GM18951 (cell line): ENCODE measurements at regions not wholly inside any gene's neighbourhood (a gene's known extent, or its start where the extent isn't known, plus 50 kb on each side); places are given as distances from the start of the nearest gene placed in this dataset.

Experiments used
- POLR2A ChIP-seq: IDR thresholded peaks from 4 replicates; pipeline ENCODE4 v1.6.1; 2011; ENCODE audit warnings: mild to moderate bottlenecking; ENCODE audit not compliant: insufficient read length, insufficient read depth; ENCODE audit errors: extremely low read depth
- in situ Hi-C: fragments of 300-500 bp; cut with MboI; formaldehyde crosslinking; loops from one replicate; pipeline ENCODE4 v1.12.0; 2022; ENCODE audit warnings: low sequenced_read_pairs, mixed read lengths, inconsistent platforms; ENCODE audit not compliant: unreplicated experiment

DNA sequence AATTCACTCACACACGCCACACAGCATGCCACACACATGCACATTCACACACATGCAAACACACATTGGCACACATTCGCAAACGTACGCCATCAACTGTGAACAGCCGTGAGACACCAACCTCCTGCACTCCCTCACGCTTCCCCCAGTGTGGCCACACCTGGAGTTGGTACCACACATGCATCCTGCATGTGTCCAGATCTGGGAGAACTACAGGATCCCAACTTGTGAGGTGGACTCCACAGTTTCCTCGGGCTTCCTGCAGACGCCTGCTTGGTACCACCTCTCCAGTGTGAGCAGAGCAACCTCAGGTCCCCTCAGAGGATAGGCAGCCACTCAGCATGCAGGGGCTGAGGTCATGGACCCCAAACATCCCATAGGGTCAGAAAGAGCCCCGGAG is 239.0 kb downstream of the EIPR1 start:
- in situ Hi-C loops, result no loop called here
- no peak for TF ChIP-seq POLR2A

DNA sequence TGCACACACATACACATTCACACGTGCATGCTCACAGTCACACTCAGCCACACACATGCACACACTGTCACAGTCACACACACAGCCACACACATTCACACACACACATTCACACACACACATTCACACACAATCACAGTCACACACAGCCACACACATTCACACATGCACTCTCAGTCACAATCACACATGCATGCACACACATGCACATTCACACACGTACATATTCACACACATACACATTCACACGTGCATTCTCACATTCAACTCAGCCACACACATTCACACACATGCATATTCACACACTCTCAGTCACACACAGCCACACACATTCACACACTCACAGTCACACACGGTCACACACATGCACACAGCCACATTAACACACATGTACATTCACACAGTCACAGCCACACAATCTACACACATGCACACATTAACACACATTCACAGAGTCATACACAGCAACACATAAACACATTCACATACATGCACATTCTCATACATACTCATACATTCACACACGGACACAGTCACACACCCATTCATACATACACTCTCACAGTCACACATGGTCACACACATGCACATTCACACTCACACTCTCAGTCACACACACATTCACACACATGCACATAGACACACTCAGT is 239.8 kb downstream of the EIPR1 start:
- no peak for TF ChIP-seq POLR2A

DNA sequence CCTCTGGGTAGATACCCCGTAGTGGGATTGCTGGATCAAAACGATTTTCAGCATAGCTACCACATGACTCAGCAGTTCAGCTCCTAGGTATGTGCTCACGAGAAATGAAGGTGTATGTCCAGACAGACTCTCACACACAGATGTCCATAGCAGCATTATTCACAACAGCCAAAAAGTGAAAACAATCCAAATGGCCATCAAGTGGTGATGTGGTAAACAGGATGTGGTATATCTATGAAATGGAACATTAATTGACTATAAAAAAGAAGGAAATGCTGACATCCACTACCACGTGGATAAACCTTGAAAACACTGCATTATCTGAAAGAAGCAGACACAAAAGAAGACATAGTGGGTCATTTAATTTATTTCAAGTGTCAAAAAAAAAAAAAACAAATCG is 241.9 kb downstream of the EIPR1 start:
- TF ChIP-seq POLR2A, result no peak
- in situ Hi-C loops, result no loop called here

More for the DNA sequence above, 239.8 kb downstream of the EIPR1 start:
- in situ Hi-C loops, result no loop called here

DNA sequence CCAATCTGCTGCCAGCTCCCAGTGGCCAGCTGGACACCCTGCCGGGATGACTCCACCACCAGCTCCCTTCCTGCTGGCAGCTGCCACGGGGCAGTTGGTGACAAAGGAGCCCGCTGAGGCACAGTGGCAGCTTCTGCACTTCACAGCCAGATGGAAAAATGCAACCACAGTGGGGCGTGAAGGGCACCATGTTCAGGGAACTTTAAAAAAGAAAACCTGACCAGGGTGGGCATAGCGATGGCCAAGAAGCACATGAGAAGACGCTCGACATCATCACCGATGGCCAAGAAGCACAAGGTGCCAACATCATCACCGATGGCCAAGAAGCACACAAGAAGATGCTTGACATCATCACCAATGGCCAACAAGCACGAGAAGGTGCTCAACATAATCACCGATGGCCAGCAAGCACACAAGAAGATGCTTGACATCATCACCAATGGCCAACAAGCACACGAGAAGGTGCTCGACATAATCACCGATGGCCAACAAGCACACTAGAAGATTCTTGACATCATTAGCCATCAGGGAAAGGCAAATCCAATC is 243.5 kb downstream of the EIPR1 start:
- in situ Hi-C loops, result no loop called here
- no peak for TF ChIP-seq POLR2A

DNA sequence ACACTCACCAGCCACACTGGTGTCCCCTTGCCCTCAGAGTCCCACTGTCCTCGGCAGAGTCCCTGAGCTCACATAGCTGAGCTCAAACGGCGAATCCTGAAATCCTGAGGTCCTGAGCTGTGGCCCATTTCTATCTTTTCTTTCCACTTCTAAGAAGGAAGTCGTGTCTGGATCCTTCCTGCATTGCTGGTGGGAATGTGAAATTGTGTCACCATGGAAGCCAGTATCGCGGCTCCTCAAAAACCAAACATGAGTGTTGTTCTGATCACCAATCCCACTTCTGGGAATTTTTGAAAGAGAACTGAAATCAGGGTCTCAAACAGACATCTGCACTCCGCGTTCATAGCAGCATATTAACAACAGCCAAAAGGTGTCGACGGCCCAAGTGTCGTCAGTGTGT is 244.7 kb downstream of the EIPR1 start:
- in situ Hi-C loops, result no loop called here
- TF ChIP-seq POLR2A, result no peak

DNA sequence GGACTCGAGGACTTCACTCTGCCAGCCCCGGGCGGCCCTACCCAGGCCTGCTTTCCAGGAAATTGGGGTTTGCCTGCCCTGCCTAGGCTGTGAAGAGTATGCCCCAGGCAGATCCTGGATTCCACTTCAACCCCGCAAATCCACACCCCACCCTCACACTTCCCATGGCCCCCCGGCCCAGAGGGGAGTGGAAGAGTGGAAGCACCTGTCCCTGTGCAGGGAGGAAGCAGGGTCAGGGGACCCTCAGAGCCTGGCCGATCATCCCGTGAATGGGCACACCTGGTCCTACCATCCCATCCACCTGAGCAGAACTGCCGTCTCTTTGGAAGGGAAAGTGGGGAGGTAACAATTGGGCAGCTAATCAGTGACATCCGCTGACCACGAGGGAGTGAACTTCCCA is 245.2 kb downstream of the EIPR1 start:
- in situ Hi-C loops, result no loop called here
- TF ChIP-seq POLR2A, result no peak

DNA sequence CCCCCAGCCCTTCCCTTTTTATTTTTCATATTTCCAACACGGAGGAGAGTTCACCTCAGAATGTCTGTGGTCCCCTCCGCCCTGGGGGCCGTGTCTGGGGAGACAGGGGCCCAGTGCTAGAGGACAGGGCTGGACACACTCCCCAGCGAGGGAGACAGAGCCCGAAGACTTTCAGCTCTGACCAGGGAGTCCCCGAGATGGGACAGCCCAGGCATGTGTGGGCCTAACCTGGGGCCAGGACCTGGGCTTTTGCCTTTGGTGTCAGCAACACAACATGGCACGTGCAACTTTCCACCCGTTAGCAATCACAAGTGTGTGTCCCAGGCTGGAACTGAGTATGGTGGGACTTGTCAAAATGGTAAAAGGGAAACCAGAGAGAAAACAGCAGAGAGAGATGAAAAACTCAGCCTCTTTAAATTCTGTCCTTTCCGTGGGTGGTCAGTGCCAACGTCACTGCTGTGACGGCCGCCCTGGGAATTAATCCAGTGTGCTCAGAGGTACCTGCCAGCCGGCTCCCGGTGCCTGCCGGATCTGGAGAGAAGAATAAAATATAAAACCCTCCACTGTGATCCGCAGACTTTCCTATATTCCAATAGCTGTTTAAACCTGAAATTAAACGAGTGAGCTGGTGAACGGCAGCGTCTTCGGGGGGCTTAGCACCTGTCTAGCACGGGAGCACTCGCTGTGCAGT is 245.8 kb downstream of the EIPR1 start:
- in situ Hi-C loops, result no loop called here
- TF ChIP-seq POLR2A, result no peak

DNA sequence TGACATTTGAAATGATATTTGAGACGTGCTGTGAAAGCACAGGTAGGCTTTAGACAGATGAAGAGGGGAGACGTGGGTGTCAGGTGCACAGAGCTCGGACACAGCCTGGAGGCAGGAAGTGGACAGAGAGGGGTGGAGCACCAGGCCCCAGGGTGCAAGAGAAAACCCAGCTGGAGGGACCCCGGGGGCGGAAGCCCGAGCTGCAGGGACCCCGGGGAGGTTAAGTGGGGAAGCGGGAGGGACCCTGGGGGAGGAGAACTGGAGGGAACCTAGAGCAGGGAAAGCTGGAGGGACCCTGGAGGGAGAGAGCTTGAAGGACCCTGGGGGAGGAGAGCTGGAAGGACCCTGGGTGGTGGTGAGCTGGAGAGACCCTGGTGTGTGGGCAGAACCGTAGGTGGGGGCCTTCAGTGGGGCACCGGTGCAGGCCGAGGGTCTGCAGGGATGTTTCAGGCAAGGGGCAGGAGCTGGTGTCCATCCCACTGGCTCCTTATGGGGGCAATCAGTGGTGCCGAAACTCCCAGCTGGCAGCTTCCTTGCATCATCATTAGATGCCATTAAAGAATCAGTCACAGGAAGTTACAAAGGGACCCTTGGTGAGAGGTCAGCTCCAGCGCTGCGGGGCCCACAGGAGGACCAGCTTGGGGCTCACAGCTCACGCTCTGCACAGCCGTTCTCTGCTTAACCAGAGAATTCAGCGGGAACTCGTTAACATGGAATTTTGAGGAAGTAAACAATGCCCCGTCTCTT is 246.6 kb downstream of the EIPR1 start:
- in situ Hi-C loops, result no loop called here
- TF ChIP-seq POLR2A, result no peak

DNA sequence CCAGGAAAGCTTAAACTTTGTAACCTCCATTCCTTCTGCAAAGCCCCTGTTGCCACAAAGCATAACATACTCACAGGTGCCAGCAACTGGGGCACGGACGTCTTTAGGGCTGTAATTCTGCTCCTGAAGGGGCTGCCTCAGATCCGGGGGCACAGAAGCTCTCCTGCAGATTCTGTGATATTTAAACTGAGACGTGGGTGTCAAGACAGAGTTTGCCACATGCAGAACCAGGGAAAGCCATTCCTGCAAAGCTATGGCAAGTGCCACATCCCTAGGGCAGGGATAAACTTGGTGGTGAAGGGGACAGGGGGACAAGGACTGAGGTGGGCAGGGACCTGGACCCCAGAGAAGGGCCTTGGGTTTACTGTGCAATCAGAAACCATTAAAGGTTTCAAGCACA is 247.2 kb downstream of the EIPR1 start:
- in situ Hi-C loops, result no loop called here
- TF ChIP-seq POLR2A, result no peak

DNA sequence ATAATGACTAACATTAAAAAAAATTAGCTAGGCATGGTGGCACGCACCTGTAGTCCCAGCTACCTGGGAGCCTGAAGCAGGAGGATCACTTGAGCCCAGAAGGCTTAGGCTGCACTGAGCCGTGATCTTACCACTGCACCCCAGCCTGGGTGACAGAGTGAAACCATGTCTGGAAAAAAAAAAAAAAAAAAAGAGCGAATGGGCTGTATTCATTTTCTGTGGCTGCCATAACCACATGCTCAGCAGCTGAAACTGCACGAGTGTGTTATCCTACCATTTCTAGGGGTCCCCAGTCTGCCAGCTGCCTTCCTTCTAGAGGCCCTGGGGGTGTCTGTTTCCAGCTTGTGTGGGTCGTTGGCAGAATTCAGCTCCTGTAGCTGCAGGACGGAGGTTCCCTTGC is 247.8 kb downstream of the EIPR1 start:
- no peak for TF ChIP-seq POLR2A
- in situ Hi-C loops, result no loop called here

DNA sequence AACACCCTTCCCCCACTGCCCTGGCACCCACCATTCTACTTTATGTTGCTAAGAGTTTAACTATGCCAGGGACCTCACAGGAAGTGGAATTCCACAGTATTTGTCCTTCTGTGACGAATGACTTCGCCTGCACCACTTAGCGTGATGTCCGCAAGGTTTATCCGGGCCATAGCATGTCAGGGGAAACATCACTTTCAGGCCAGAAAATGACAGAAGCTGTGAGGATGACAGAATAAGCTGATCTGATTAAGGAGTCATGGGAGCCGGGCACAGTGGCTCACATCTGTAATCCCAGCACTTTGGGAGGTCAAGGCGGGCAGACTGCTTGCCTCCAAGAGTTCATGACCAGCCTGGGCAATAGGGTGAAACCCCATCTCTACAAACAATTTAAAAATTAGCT is 248.8 kb downstream of the EIPR1 start:
- no peak for TF ChIP-seq POLR2A

DNA sequence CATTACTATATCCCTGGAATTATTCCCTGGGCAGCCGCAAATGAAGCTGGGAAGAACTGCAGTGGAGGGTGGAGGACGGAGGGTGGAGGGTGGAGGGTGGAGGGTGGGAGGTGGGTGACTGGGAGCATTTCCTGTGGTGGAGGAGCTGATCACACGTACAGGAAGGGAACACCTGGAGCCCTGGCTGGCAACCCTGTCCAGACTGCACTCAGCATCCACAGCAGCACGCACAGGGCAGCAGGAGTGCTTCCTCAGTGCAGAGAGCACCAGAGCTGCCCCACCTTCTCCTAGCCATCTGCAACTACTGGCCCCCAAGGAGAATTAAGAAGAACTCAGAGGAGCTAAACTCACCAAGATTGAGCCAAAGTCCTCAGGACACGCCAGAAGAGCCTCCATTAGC is 249.9 kb downstream of the EIPR1 start:
- in situ Hi-C loops, result no loop called here
- no peak for TF ChIP-seq POLR2A

More for the DNA sequence above, 248.8 kb downstream of the EIPR1 start:
- in situ Hi-C loops, result no loop called here

DNA sequence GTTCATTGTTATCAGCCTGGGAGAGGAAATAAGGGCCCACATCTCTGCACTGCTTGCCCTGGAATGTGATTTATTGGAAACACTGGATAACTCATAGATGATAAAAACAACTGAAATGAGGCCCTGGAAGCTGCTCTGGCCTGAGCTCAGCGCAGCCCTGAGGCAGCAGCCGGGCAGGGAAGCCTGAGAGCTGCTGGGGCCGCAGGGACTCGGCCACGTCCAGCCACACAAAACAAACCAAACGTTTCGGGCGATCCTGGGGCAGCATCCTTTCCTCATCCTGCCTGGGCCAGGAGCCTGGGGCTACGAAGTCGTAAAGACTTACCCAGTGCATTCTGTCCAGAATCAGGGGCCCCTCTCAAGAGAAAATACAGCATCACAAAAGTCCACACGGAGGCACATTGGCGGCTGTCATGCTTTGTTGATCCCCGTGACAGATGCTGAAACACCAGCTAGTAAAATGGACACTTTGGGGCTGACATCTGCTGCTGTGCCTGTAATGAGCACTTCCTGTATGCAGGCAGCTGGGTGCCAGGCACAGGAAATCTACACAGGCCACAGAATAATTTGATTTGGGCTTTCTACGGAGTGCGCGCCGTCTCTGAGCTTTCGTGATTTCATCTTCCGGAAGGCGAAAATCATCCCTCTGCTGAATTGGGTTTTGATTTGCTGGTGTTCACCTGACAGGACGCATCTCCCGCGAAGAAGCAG is 250.6 kb downstream of the EIPR1 start:
- in situ Hi-C loops, result no loop called here
- TF ChIP-seq POLR2A, result no peak

DNA sequence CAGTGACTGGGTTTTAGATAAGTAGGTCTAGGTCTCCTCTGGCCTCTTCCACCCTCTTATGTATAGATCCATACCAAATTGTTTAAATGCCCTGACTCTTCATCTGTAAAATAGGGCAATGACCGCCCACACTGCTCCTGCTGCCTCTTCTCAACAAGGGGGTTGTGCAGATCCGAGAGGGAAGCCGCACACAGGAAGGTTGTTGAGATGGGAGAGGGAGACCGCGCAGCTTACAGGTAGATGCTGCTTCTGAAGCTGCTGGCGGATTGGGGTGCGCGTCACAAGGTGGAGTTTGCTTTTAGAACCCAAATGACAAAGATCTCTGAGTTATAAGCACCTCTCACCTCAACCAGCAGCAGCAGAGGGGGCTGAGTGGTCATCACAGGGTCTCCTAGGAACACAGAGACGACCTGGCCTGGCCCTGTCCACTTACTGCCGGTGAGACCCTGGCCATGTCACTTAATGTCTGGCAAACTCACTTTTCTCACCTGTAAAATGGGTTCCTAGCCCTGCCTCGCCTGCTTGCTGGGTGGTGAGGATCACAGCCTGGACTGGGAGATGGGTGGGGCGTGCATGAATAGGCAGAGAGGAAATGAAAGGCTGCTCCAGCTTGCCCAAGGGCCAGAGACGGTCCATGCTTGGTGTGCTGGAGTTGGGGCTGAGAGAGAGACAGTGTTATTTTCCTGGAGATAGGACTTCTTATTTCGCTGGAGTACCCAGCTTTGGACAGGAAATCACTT is 251.3 kb downstream of the EIPR1 start:
- in situ Hi-C loops, result no loop called here
- no peak for TF ChIP-seq POLR2A
